HEK293 (cell line): ENCODE measurements at regions not wholly inside any gene's neighbourhood (a gene's known extent, or its start where the extent isn't known, plus 50 kb on each side); places are given as distances from the start of the nearest gene placed in this dataset.

Source experiments
- BCL11A ChIP-seq: fragments of 450-650 bp; formaldehyde crosslinking; IDR thresholded peaks from 2 replicates; pipeline ENCODE4 v1.5.1; 2016; ENCODE audit warnings: low read depth, missing biosample characterization, missing genetic modification characterization
- GLI2 ChIP-seq: fragments of 450-650 bp; formaldehyde crosslinking; IDR thresholded peaks from 2 replicates; pipeline ENCODE4; 2017; ENCODE audit warnings: missing biosample characterization, missing genetic modification characterization, low read depth, borderline replicate concordance
- KLF10 ChIP-seq: fragments of 450-650 bp; IDR thresholded peaks from 2 replicates; pipeline ENCODE4 v1.5.1; 2018; ENCODE audit warnings: missing biosample characterization, mild to moderate bottlenecking, missing genetic modification characterization
- SP3 ChIP-seq: fragments of 450-650 bp; formaldehyde crosslinking; IDR thresholded peaks from 2 replicates; pipeline ENCODE4 v1.5.1; 2016; ENCODE audit warnings: missing biosample characterization, missing genetic modification characterization
- ZNF133 ChIP-seq: fragments of 450-650 bp; formaldehyde crosslinking; IDR thresholded peaks from 2 replicates; pipeline ENCODE4 v1.5.1; 2016; ENCODE audit warnings: missing biosample characterization, missing genetic modification characterization
- ZNF274 ChIP-seq, 2 experiments: fragments of 200-500 bp in 1 of 2; fragments of 450-650 bp in 1 of 2; sonication (Bioruptor generic) in 1 of 2; formaldehyde crosslinking in 1 of 2; IDR thresholded peaks; 2 replicates each; pipeline versions ENCODE4 v1.5.1 to v1.6.1; 2014 to 2016; ENCODE audit warnings: borderline replicate concordance in 1 of 2, inconsistent platforms in 1 of 2, low read length in 1 of 2, missing biosample characterization in 1 of 2, missing genetic modification characterization in 1 of 2
- ZNF292 ChIP-seq: fragments of 450-650 bp; formaldehyde crosslinking; IDR thresholded peaks from 2 replicates; pipeline ENCODE4 v1.5.1; 2016; ENCODE audit warnings: low read depth, missing biosample characterization, missing genetic modification characterization, borderline replicate concordance
- ZNF501 ChIP-seq: fragments of 450-650 bp; formaldehyde crosslinking; IDR thresholded peaks from 2 replicates; pipeline ENCODE4 v1.5.1; 2016; ENCODE audit warnings: missing biosample characterization, missing genetic modification characterization
- ZNF664 ChIP-seq: fragments of 450-650 bp; formaldehyde crosslinking; IDR thresholded peaks from 2 replicates; pipeline ENCODE4 v1.5.1; 2016; ENCODE audit warnings: missing biosample characterization, missing genetic modification characterization
- TF ChIP-seq, protein P1 (sequence below): fragments of 450-650 bp; formaldehyde crosslinking; IDR thresholded peaks from 2 replicates; pipeline ENCODE4 v1.5.1; 2016; ENCODE audit warnings: missing biosample characterization, missing genetic modification characterization
- TF ChIP-seq, protein P2 (sequence below): fragments of 450-650 bp; formaldehyde crosslinking; IDR thresholded peaks from 2 replicates; pipeline ENCODE4 v1.5.1; 2016; ENCODE audit warnings: missing biosample characterization, missing genetic modification characterization
- TF ChIP-seq, protein P3 (sequence below): fragments of 450-650 bp; formaldehyde crosslinking; IDR thresholded peaks from 2 replicates; pipeline ENCODE4 v1.5.1; 2016; ENCODE audit warnings: missing biosample characterization, missing genetic modification characterization, low read depth

DNA sequence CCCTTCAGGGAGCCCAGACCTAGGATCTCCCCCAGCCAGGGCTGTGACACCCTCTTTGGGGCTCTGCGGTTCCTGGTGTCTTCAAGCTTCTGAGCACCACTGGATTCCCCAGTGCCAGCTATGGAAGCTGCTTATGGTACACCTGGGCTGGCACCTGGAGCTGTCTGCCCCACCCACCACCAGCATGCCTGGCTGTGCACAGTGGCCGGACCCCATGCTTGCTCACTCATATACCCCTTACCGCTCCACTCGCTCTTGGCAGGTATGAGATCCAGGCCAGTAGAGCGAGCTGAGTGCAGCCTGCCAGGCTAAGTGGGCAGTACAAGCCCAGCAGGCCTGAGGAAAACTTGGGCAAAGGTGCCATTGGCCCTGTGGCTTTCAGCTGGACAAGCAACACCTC, 114.0 kb downstream of the DACT1 start:
- TF ChIP-seq ZNF274 (IDR thresholded peaks at IDR 0.05; ENCODE audit: low read length) (no peak), ZNF274 (tag by site-specific recombination; IDR thresholded peaks at IDR 0.05; ENCODE audit: borderline replicate concordance) (no peak), GLI2 (tag by site-specific recombination) (no peak), ZNF133 (no peak), KLF10 (tag by site-specific recombination) (no peak), ZNF664 (tag by site-specific recombination) (no peak), ZNF501 (no peak), SP3 (no peak), ZNF292 (no peak), BCL11A (tag by site-specific recombination) (no peak)
- TF ChIP-seq, protein P1, sequence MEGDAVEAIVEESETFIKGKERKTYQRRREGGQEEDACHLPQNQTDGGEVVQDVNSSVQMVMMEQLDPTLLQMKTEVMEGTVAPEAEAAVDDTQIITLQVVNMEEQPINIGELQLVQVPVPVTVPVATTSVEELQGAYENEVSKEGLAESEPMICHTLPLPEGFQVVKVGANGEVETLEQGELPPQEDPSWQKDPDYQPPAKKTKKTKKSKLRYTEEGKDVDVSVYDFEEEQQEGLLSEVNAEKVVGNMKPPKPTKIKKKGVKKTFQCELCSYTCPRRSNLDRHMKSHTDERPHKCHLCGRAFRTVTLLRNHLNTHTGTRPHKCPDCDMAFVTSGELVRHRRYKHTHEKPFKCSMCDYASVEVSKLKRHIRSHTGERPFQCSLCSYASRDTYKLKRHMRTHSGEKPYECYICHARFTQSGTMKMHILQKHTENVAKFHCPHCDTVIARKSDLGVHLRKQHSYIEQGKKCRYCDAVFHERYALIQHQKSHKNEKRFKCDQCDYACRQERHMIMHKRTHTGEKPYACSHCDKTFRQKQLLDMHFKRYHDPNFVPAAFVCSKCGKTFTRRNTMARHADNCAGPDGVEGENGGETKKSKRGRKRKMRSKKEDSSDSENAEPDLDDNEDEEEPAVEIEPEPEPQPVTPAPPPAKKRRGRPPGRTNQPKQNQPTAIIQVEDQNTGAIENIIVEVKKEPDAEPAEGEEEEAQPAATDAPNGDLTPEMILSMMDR (tag by site-specific recombination) = no peak
- TF ChIP-seq, protein P2, sequence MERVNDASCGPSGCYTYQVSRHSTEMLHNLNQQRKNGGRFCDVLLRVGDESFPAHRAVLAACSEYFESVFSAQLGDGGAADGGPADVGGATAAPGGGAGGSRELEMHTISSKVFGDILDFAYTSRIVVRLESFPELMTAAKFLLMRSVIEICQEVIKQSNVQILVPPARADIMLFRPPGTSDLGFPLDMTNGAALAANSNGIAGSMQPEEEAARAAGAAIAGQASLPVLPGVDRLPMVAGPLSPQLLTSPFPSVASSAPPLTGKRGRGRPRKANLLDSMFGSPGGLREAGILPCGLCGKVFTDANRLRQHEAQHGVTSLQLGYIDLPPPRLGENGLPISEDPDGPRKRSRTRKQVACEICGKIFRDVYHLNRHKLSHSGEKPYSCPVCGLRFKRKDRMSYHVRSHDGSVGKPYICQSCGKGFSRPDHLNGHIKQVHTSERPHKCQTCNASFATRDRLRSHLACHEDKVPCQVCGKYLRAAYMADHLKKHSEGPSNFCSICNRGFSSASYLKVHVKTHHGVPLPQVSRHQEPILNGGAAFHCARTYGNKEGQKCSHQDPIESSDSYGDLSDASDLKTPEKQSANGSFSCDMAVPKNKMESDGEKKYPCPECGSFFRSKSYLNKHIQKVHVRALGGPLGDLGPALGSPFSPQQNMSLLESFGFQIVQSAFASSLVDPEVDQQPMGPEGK (tag by site-specific recombination) = no peak
- TF ChIP-seq, protein P3, sequence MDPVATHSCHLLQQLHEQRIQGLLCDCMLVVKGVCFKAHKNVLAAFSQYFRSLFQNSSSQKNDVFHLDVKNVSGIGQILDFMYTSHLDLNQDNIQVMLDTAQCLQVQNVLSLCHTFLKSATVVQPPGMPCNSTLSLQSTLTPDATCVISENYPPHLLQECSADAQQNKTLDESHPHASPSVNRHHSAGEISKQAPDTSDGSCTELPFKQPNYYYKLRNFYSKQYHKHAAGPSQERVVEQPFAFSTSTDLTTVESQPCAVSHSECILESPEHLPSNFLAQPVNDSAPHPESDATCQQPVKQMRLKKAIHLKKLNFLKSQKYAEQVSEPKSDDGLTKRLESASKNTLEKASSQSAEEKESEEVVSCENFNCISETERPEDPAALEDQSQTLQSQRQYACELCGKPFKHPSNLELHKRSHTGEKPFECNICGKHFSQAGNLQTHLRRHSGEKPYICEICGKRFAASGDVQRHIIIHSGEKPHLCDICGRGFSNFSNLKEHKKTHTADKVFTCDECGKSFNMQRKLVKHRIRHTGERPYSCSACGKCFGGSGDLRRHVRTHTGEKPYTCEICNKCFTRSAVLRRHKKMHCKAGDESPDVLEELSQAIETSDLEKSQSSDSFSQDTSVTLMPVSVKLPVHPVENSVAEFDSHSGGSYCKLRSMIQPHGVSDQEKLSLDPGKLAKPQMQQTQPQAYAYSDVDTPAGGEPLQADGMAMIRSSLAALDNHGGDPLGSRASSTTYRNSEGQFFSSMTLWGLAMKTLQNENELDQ (tag by site-specific recombination) = no peak
